H1 (cell line): ENCODE measurements at regions not wholly inside any gene's neighbourhood (a gene's known extent, or its start where the extent isn't known, plus 50 kb on each side); places are given as distances from the start of the nearest gene placed in this dataset.

Experiments
- CTCF ChIA-PET: fragments of 300-600 bp; sonication (Branson Sonifier 250); formaldehyde crosslinking; loops from one replicate; lab custom pipeline; 2021; ENCODE audit not compliant: partially characterized antibody; lab: Charles Lee
- POLR2A ChIA-PET: fragments of 300-600 bp; sonication (Branson Sonifier 250); formaldehyde crosslinking; loops from one replicate; lab custom pipeline; 2021; ENCODE audit warnings: inconsistent platforms; ENCODE audit not compliant: partially characterized antibody; lab: Charles Lee
- DNase-seq, 2 experiments: peaks; one replicate each; pipeline versions ENCODE4 v3.0.0 to v3.0.0-alpha.2; 2010 to 2022; ENCODE audit warnings: low spot score in 2 of 2, low read depth in 1 of 2, mixed read lengths in 1 of 2
- FAIRE-seq: peaks from 2 replicates; lab custom pipeline; 2011; peaks lifted over from hg19 to GRCh38; lab: Jason Lieb, UNC
- H2AFZ ChIP-seq: 2 replicates; pipeline ENCODE4 v1.8.1; 2012; ENCODE audit warnings: low read length, inconsistent platforms
- H2AK5ac ChIP-seq: 2 replicates; pipeline ENCODE4 v1.6.1; 2013; ENCODE audit warnings: low read depth, low read length
- H2BK120ac ChIP-seq: replicated peaks from 2 replicates; pipeline ENCODE3; 2013; ENCODE audit warnings: low read depth, low read length, inconsistent platforms
- H2BK12ac ChIP-seq: 2 replicates; pipeline ENCODE4 v1.6.1; 2013; ENCODE audit warnings: low read depth, low read length
- H2BK15ac ChIP-seq: 2 replicates; pipeline ENCODE4 v1.6.1; 2013; ENCODE audit warnings: low read length
- H2BK20ac ChIP-seq: 2 replicates; pipeline ENCODE4 v1.6.1; 2013; ENCODE audit warnings: low read length
- H2BK5ac ChIP-seq: 2 replicates; pipeline ENCODE4 v1.6.1; 2013; ENCODE audit warnings: low read depth, low read length
- H3K14ac ChIP-seq: 2 replicates; pipeline ENCODE4 v1.6.1; 2013; ENCODE audit warnings: inconsistent platforms; ENCODE audit not compliant: insufficient read length
- H3K18ac ChIP-seq: 2 replicates; pipeline ENCODE4 v1.6.1; 2013; ENCODE audit warnings: low read length; ENCODE audit errors: extremely low read depth
- H3K23ac ChIP-seq: 2 replicates; pipeline ENCODE4 v1.6.1; 2013; ENCODE audit warnings: inconsistent platforms; ENCODE audit not compliant: insufficient read length
- H3K23me2 ChIP-seq: 2 replicates; pipeline ENCODE4 v1.6.1; 2013; ENCODE audit warnings: low read depth, low read length
- H3K27ac ChIP-seq: 2 replicates; pipeline ENCODE4 v1.6.1; 2011; ENCODE audit warnings: low read depth, low read length, inconsistent platforms
- H3K27me3 ChIP-seq, 4 experiments: replicated peaks in 1 of 4; 1 replicate in 1 of 4; 2 replicates in 3 of 4; pipeline versions ENCODE4 v1.6.1 to v1.8.1; 2011 to 2013; ENCODE audit warnings: low read length in 3 of 4, mild to moderate bottlenecking in 3 of 4, inconsistent platforms in 2 of 4, mixed read lengths in 2 of 4, moderate library complexity in 1 of 4; ENCODE audit not compliant: control insufficient read depth in 3 of 4, insufficient read depth in 3 of 4; ENCODE audit errors: extremely low read depth in 1 of 4
- H3K36me3 ChIP-seq, 4 experiments: 2 replicates each; pipeline versions ENCODE4 v1.6.1 to v1.8.1; 2011 to 2013; ENCODE audit warnings: mild to moderate bottlenecking in 4 of 4, low read length in 3 of 4, moderate library complexity in 2 of 4, control low read depth in 1 of 4, inconsistent platforms in 1 of 4; ENCODE audit not compliant: insufficient read depth in 4 of 4, control insufficient read depth in 2 of 4
- H3K4ac ChIP-seq: replicated peaks from 2 replicates; pipeline ENCODE3; 2013; ENCODE audit warnings: low read length, low read depth, mixed read lengths, inconsistent platforms; ENCODE audit not compliant: insufficient read length
- H3K4me1 ChIP-seq, 4 experiments: replicated peaks in 1 of 4; 1 replicate in 1 of 4; 2 replicates in 3 of 4; pipeline versions ENCODE4 v1.6.1 to v1.8.1; 2011 to 2013; ENCODE audit warnings: low read length in 3 of 4, inconsistent platforms in 2 of 4, mixed read lengths in 1 of 4; ENCODE audit not compliant: insufficient read depth in 4 of 4, control insufficient read depth in 3 of 4
- H3K4me2 ChIP-seq, 2 experiments: 2 replicates each; pipeline versions ENCODE4 v1.6.1 to v1.8.1; 2011 to 2013; ENCODE audit warnings: low read depth in 2 of 2, low read length in 2 of 2, control low read depth in 1 of 2, inconsistent platforms in 1 of 2, mild to moderate bottlenecking in 1 of 2; ENCODE audit not compliant: insufficient read depth in 1 of 2
- H3K4me3 ChIP-seq, 4 experiments: fragments of 200-600, 300-600 bp in 1 of 4; sonication (generic), shearing (Covaris generic), sonication (Bioruptor Twin) in 1 of 4; 2 replicates each; pipeline versions ENCODE4 v1.5.1 to v1.8.1; 2011 to 2016; ENCODE audit warnings: low read length in 4 of 4, low read depth in 3 of 4, control low read depth in 2 of 4, inconsistent platforms in 2 of 4, mild to moderate bottlenecking in 2 of 4, mixed read lengths in 1 of 4, moderate library complexity in 1 of 4; ENCODE audit not compliant: insufficient read depth in 2 of 4; ENCODE audit errors: extremely low read depth in 1 of 4
- H3K56ac ChIP-seq: replicated peaks from 2 replicates; pipeline ENCODE3; 2013; ENCODE audit warnings: low read depth, mild to moderate bottlenecking, mixed read lengths, low read length, inconsistent platforms; ENCODE audit not compliant: insufficient read length
- H3K79me1 ChIP-seq: 2 replicates; pipeline ENCODE4 v1.6.1; 2013; ENCODE audit warnings: low read depth, low read length, control low read depth
- H3K79me2 ChIP-seq, 2 experiments: 2 replicates each; pipeline versions ENCODE4 v1.6.1 to v1.8.1; 2012 to 2013; ENCODE audit warnings: low read length in 2 of 2, mild to moderate bottlenecking in 2 of 2, inconsistent platforms in 1 of 2; ENCODE audit not compliant: insufficient read depth in 2 of 2, control insufficient read depth in 1 of 2
- H3K9ac ChIP-seq, 4 experiments: replicated peaks in 1 of 4; 1 replicate in 1 of 4; 2 replicates in 3 of 4; pipeline versions ENCODE4 v1.6.1 to v1.8.1; 2011 to 2013; ENCODE audit warnings: low read depth in 3 of 4, low read length in 3 of 4, control low read depth in 2 of 4, mild to moderate bottlenecking in 2 of 4, moderate library complexity in 2 of 4, inconsistent platforms in 1 of 4; ENCODE audit errors: extremely low read depth in 1 of 4
- H3K9me3 ChIP-seq, 2 experiments: 2 replicates each; pipeline versions ENCODE4 v1.6.1 to v1.8.1; 2012 to 2013; ENCODE audit warnings: mild to moderate bottlenecking in 2 of 2, moderate library complexity in 2 of 2, control low read depth in 1 of 2, inconsistent platforms in 1 of 2, low read depth in 1 of 2, low read length in 1 of 2, mixed read lengths in 1 of 2; ENCODE audit not compliant: insufficient read depth in 2 of 2
- H4K20me1 ChIP-seq, 2 experiments: replicated peaks in 1 of 2; 2 replicates each; pipeline versions ENCODE3 to v1.8.1; 2011 to 2013; ENCODE audit warnings: inconsistent platforms in 2 of 2, low read length in 2 of 2, mild to moderate bottlenecking in 1 of 2; ENCODE audit not compliant: insufficient read depth in 2 of 2, control insufficient read depth in 1 of 2
- H4K5ac ChIP-seq: 2 replicates; pipeline ENCODE4 v1.6.1; 2013; ENCODE audit warnings: low read length, low read depth, mixed read lengths, inconsistent platforms; ENCODE audit not compliant: insufficient read length
- H4K8ac ChIP-seq: 2 replicates; pipeline ENCODE4 v1.8.0; 2013; ENCODE audit warnings: mild to moderate bottlenecking, moderate library complexity, low read length, inconsistent platforms; ENCODE audit not compliant: insufficient read depth; ENCODE audit errors: extremely low read depth
- H4K91ac ChIP-seq: replicated peaks from 2 replicates; pipeline ENCODE3; 2013; ENCODE audit warnings: low read length, mixed read lengths, inconsistent platforms; ENCODE audit not compliant: insufficient read length
- BRCA1 ChIP-seq: IDR thresholded peaks from 2 replicates; pipeline ENCODE4 v1.6.1; 2012; ENCODE audit warnings: low read depth, low read length, improper control_type of control experiment
- CBX5 ChIP-seq: fragments of 300-800, 300-1000 bp; sonication (generic); IDR thresholded peaks from 2 replicates; pipeline ENCODE4 v1.7.1; 2016; ENCODE audit warnings: antibody characterized with exemption, low read length, low read depth
- CBX8 ChIP-seq: fragments of 300-800, 300-1000 bp; sonication (generic); IDR thresholded peaks from 2 replicates; pipeline ENCODE4 v1.7.1; 2016; ENCODE audit warnings: low read depth, low read length, borderline replicate concordance
- POLR2A ChIP-seq, 2 experiments: IDR thresholded peaks; 1 replicate in 1 of 2; 2 replicates in 1 of 2; pipeline ENCODE4 v1.6.1; 2011; ENCODE audit warnings: low read depth in 2 of 2, low read length in 2 of 2, mild to moderate bottlenecking in 2 of 2; ENCODE audit errors: control extremely low read depth in 1 of 2
- POU5F1 ChIP-seq: IDR thresholded peaks from 2 replicates; pipeline ENCODE4 v1.6.1; 2011; ENCODE audit warnings: low read depth, mild to moderate bottlenecking, low read length, moderate library complexity
- RAD21 ChIP-seq, 2 experiments: IDR thresholded peaks in 1 of 2; conservative IDR thresholded peaks in 1 of 2; 2 replicates each; pipeline ENCODE4 v1.6.1; 2011; ENCODE audit warnings: low read depth in 2 of 2, low read length in 2 of 2, improper control_type of control experiment in 1 of 2, inconsistent platforms in 1 of 2, mild to moderate bottlenecking in 1 of 2, moderate library complexity in 1 of 2
- YY1 ChIP-seq: IDR thresholded peaks from 2 replicates; pipeline ENCODE4 v1.6.1; 2011; ENCODE audit warnings: low read depth, mild to moderate bottlenecking, low read length
- WGBS, 2 experiments: shearing (Covaris generic) in 1 of 2; methylation state at CpG; one replicate each; pipeline versions ENCODE4 v1.1.6 to v1.1.7; 2013 to 2015; ENCODE audit warnings: low lambda C conversion rate in 2 of 2, mixed read lengths in 2 of 2, inconsistent platforms in 1 of 2, low coverage in 1 of 2, missing lambda C conversion rate in 1 of 2; ENCODE audit not compliant: insufficient replicate concordance in 2 of 2, insufficient coverage in 1 of 2, insufficient read length in 1 of 2; ENCODE audit errors: extremely low coverage in 1 of 2, missing lambda C conversion rate in 1 of 2; 5-methylcytosine and 5-hydroxymethylcytosine counted together

GRCh38 chr4:115720611-115721010 lies 607.2 kb upstream of the NDST4 start:
- no peaks in the 10 kb centered on the region for H3K79me1 ChIP-seq
- H3K4ac ChIP-seq, result no peak overlapping the region
- no peaks in the 10 kb centered on the region for H3K4me1 ChIP-seq
- no peak overlapping the region for H4K91ac ChIP-seq
- no peak overlapping the region for H3K23ac ChIP-seq
- H2AFZ ChIP-seq, result no peak overlapping the region
- H3K9me3 ChIP-seq, result no peaks in the 10 kb centered on the region
- H2AK5ac ChIP-seq, result no peak overlapping the region
- H3K23me2 ChIP-seq, result no peaks in the 10 kb centered on the region
- no peak overlapping the region for H3K4me2 ChIP-seq
- ChIA-PET POLR2A (no interaction called here), CTCF (interaction anchor here (1.2 kb wide), 1 partner anchor 16 kb away, joined by 3 read pairs; no protein-coding TSS in a partner anchor)
- H2BK15ac ChIP-seq, result no peak overlapping the region
- no peak overlapping the region for H3K27ac ChIP-seq
- FAIRE-seq, result no peak
- 78% methylated on average over 1 of the region's 1 CpG; no CpG with 5 or more reads in 1 of the 2 experiments for WGBS, 2 experiments
- no peaks in the 10 kb centered on the region for H4K20me1 ChIP-seq
- DNase-seq, result no peak
- H4K5ac ChIP-seq, result no peak overlapping the region
- H3K27me3 ChIP-seq, result no peaks in the 10 kb centered on the region
- H3K14ac ChIP-seq, result no peak overlapping the region
- no peak overlapping the region for H2BK20ac ChIP-seq
- H3K9ac ChIP-seq, result no peak overlapping the region
- no peak overlapping the region for H2BK5ac ChIP-seq
- no peak overlapping the region for H2BK12ac ChIP-seq
- H3K4me3 ChIP-seq, result no peak overlapping the region
- no peak overlapping the region for H2BK120ac ChIP-seq
- no peaks in the 10 kb centered on the region for H3K36me3 ChIP-seq
- H3K56ac ChIP-seq, result no peak overlapping the region
- no peak overlapping the region for H3K18ac ChIP-seq
- no peak overlapping the region for H4K8ac ChIP-seq
- H3K79me2 ChIP-seq, result no peaks in the 10 kb centered on the region
- no peak for TF ChIP-seq RAD21 (IDR thresholded peaks at IDR 0.05 in 1 of 2, conservative IDR thresholded peaks at IDR 0.05 in 1 of 2; ENCODE audit: low read depth in 2 of 2, low read length in 2 of 2)
- no peak for TF ChIP-seq CBX5
- no peak for TF ChIP-seq YY1
- TF ChIP-seq POLR2A (IDR thresholded peaks at IDR 0.05; ENCODE audit: control extremely low read depth in 1 of 2, low read depth in 2 of 2, low read length in 2 of 2), result no peak
- no peak for TF ChIP-seq POU5F1
- TF ChIP-seq CBX8, result no peak
- no peak for TF ChIP-seq BRCA1
